GM19238 (cell line): ENCODE measurements at regions not wholly inside any gene's neighbourhood (a gene's known extent, or its start where the extent isn't known, plus 50 kb on each side); places are given as distances from the start of the nearest gene placed in this dataset.

Source experiments
- DNase-seq: peaks from one replicate; pipeline ENCODE4 v3.0.0; 2011; ENCODE audit warnings: low spot score; ENCODE audit not compliant: insufficient read length

DNA sequence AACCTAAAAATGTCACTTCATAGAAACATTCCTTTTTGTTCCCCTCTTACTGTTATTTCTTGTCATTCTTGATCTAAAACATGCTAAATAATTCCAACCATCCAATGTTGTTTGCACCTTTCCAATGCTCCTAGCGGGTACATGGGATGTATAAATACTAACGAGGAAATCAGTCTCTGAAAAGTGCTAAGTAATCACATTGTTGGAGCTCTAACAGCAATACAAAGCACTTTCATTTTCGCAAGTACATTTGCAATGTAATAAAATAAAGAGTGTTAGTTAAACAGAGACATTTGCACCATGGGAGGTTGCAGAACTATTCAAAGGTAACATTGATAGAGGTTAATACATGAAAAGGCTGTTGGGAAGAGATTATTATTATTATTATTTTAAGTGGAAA, 286.2 kb upstream of the ACVR2A start:
- DNase-seq: no peak

GRCh38 chr2:147554521-147555107, 290.2 kb upstream of the ACVR2A start:
- DNase-seq: no peak

- DNase-seq: no peak
Observed at GRCh38 chr2:147553775-147554271, 291.0 kb upstream of the ACVR2A start.

GRCh38 chr2:147550995-147551731, 293.7 kb upstream of the ACVR2A start:
- no peak for DNase-seq

- DNase-seq: no peak
Observed at GRCh38 chr2:147549054-147549453, 295.8 kb upstream of the ACVR2A start.

GRCh38 chr2:147548451-147548850, 296.4 kb upstream of the ACVR2A start:
- no peak for DNase-seq

DNA sequence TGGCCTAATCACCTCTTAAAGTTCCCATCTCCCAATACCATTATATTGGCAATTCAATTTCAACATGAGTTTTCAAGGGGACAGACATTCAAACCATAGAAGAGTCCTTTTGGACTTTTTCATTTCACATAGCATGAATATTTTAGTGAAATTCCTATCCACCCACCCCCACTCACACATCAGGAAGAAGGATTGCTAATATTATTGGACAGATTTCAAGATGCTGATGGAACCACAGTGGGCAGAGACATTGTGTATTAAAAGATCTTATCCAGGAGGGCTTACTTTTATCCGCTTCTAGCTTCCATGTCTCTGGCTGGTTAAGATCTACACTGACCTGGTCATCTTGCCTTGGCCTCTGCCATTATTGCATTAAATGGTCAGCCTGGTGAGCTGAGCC, 297.4 kb upstream of the ACVR2A start:
- DNase-seq: no peak

DNA sequence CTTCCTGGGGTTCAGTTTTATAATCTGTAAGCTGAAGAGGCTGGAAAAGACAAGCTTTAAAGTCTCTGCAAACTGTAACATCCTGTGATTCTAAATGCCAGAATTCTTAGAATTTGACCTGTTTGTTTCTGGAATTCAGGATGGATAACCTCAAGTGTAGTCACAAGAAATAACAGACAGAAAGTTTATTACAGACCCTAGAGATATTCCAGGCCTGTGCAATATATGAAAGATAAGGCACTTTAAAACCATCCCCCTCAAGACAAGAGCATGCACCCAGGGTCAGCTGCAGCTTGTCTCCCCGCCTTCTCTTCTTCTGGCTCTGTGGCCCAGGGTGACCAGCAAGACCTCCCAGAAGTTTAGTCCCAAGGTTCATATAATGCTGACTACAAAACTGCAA, 298.7 kb upstream of the ACVR2A start:
- no peak for DNase-seq

GRCh38 chr2:147543056-147543455, 301.8 kb upstream of the ACVR2A start:
- DNase-seq: no peak

DNA sequence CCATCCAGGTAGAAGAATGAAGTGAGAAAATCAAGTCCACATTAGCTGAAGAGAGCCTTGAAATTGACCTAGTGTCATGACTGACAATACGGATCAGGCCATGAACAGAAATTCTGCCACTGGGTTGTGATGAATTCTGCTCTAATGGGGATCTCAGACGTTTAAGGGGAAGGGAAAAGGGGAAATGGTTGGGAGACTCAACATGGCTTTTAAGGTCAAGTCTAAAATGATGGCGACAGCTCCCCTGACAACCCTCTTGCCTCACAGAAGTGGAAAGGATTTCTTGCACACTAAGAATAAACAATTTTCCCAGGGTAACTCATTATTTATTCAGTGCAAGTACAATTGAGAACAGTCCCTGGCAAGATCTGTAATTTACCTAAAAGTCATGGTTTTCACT, 302.5 kb upstream of the ACVR2A start:
- DNase-seq: no peak

- no peak for DNase-seq
Observed at GRCh38 chr2:147541314-147541713, 303.5 kb upstream of the ACVR2A start.

GRCh38 chr2:147538821-147539220, 306.0 kb upstream of the ACVR2A start:
- DNase-seq: no peak

- no peak for DNase-seq
Observed at GRCh38 chr2:147538088-147538487, 306.7 kb upstream of the ACVR2A start.

GRCh38 chr2:147531269-147531668, 313.6 kb upstream of the ACVR2A start:
- DNase-seq: no peak

DNA sequence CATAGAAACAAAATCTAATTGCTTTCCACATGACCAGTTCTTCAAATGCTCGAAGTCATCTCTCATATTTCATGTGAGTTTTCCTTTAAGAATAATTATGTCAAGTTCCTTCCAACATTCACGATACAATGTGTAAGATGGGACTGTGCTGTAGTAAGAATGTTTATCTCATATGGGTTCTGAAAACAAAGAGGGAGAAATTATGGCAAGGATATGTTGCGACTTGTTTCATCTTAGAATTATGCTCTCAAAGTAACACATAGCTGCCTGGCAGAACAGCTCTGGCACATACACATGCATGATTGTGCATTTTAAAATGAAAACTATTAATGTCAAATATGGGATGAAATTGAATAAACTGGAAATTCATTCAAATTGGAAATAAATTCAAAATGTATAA, 314.8 kb upstream of the ACVR2A start:
- no peak for DNase-seq

DNA sequence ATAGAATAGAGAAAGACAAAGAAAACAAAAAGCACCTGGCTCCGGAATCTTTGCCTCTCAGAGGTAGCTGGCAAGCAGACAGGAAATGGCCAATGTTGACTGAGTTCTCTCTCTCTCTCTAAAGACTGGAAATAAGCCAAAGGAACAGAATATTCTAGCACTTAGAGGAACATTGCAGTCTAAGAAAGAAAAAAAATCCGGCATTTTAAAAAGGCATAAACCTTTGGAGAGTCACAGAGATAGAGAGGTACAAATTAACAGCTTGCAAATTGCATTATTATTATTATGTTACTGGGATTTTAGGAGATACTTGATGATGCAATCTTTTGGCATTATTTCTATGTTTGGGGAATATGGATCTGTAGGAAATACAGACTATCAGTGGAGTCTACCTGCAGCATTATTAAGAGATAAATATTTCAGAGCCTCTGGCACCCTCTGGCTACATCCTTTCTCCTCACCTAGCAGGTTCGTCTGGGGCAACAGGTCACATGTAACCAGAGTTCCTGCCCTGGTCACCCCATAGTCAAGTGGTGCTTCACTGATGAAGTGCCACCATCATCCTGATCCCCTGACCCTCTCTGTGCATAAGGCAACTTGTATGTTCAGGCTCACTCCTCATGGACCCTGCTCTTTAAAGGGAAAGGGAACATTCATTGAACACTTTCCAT, 318.9 kb upstream of the ACVR2A start:
- no peak for DNase-seq

- DNase-seq: no peak
Observed at GRCh38 chr2:147524912-147525311, 319.9 kb upstream of the ACVR2A start.

- DNase-seq: no peak
Observed at GRCh38 chr2:147523415-147523814, 321.4 kb upstream of the ACVR2A start.

DNA sequence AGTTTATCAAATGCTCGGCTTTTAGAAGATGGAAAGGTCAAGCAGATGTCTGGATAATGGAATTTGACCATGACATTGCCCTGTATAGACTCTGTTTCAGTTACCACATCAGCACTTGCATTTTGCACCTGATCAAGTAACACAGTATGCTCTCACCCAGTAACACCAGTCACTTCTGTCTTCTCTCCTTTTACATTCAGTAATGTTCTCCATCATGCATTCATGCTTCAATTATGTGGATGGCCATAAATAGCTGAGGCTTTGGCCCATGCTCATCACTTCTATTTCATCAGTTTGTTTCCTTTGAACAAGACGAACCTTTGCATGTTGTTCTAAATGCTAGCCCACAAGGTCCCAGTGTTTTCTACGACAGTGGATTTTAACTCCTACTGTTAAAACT, 322.9 kb upstream of the ACVR2A start:
- DNase-seq: no peak

GRCh38 chr2:147520817-147521216, 324.0 kb upstream of the ACVR2A start:
- DNase-seq: no peak

DNA sequence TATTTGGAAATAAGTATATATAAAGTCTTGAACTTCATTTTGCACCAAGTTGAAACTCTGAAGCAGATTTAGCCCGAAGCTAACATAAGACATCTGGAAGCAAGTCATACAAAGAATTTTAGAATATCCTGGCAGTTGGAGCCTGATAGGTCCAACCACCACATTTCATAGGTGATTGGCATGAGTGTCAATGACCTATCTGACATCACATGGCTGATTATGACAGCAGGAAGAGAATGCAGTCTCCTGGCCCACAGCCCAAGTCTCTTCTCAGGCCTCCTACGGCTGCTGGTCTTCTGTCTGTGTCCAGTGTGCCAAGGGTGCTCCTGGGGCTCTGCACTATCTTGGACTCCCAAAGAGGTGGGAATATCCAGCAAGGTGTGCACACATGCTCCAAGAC, 325.7 kb upstream of the ACVR2A start:
- no peak for DNase-seq

- no peak for DNase-seq
Observed at GRCh38 chr2:147515213-147515612, 329.6 kb upstream of the ACVR2A start.

GRCh38 chr2:147512206-147512605, 332.6 kb upstream of the ACVR2A start:
- DNase-seq: no peak
